H9 (cell line): ENCODE measurements at regions not wholly inside any gene's neighbourhood (a gene's known extent, or its start where the extent isn't known, plus 50 kb on each side); places are given as distances from the start of the nearest gene placed in this dataset.

Source experiments
- DNase-seq: peaks from one replicate; pipeline ENCODE4 v3.0.0-alpha.2; 2017
- H2AFZ ChIP-seq: one replicate; pipeline ENCODE4 v1.6.1; 2013; ENCODE audit warnings: mild to moderate bottlenecking, low read length, control low read depth, moderate library complexity
- H2AK5ac ChIP-seq: 2 replicates; pipeline ENCODE4 v1.6.1; 2013; ENCODE audit warnings: low read length, control low read depth, mixed read lengths; ENCODE audit not compliant: insufficient read length
- H2BK120ac ChIP-seq: one replicate; pipeline ENCODE4 v1.6.1; 2013; ENCODE audit warnings: low read depth, mild to moderate bottlenecking, low read length, control low read depth, inconsistent platforms; ENCODE audit not compliant: poor library complexity, severe bottlenecking
- H2BK12ac ChIP-seq: 2 replicates; pipeline ENCODE4 v1.6.1; 2013; ENCODE audit warnings: low read length, control low read depth, mixed read lengths, low read depth; ENCODE audit not compliant: insufficient read length
- H2BK15ac ChIP-seq: 2 replicates; pipeline ENCODE4 v1.6.1; 2013; ENCODE audit warnings: low read depth, low read length, control low read depth
- H2BK20ac ChIP-seq: one replicate; pipeline ENCODE4 v1.6.1; 2013; ENCODE audit warnings: low read depth, mild to moderate bottlenecking, low read length, control low read depth, inconsistent platforms; ENCODE audit not compliant: poor library complexity, severe bottlenecking
- H2BK5ac ChIP-seq: 2 replicates; pipeline ENCODE4 v1.6.1; 2013; ENCODE audit warnings: low read length, control low read depth, mixed read lengths; ENCODE audit not compliant: insufficient read length
- H3K14ac ChIP-seq: 2 replicates; pipeline ENCODE4 v1.6.1; 2013; ENCODE audit warnings: low read length, control low read depth; ENCODE audit not compliant: insufficient read depth
- H3K18ac ChIP-seq: 2 replicates; pipeline ENCODE4 v1.6.1; 2013; ENCODE audit warnings: low read depth, mild to moderate bottlenecking, mixed read lengths, low read length, control low read depth; ENCODE audit not compliant: insufficient read length
- H3K23ac ChIP-seq: 2 replicates; pipeline ENCODE4 v1.6.1; 2013; ENCODE audit warnings: low read length, control low read depth, mixed read lengths, low read depth; ENCODE audit not compliant: insufficient read length
- H3K23me2 ChIP-seq: 2 replicates; pipeline ENCODE4 v1.6.1; 2013; ENCODE audit warnings: low read depth, mild to moderate bottlenecking, mixed read lengths, low read length, control low read depth; ENCODE audit not compliant: insufficient read length, poor library complexity, severe bottlenecking
- H3K27ac ChIP-seq: 2 replicates; pipeline ENCODE4 v1.5.1; 2013; ENCODE audit warnings: low read length, control low read depth, mixed read lengths, low read depth; ENCODE audit not compliant: insufficient read length
- H3K27me3 ChIP-seq: 2 replicates; pipeline ENCODE4 v1.6.1; 2013; ENCODE audit warnings: low read length, control low read depth, inconsistent platforms; ENCODE audit not compliant: insufficient read depth
- H3K4ac ChIP-seq: 2 replicates; pipeline ENCODE4 v1.6.1; 2013; ENCODE audit warnings: low read depth, mild to moderate bottlenecking, control low read depth, inconsistent platforms, low read length, moderate library complexity
- H3K4me1 ChIP-seq: 2 replicates; pipeline ENCODE4 v1.6.1; 2013; ENCODE audit warnings: low read length, control low read depth, inconsistent platforms; ENCODE audit not compliant: insufficient read depth
- H3K4me2 ChIP-seq: 2 replicates; pipeline ENCODE4 v1.6.1; 2013; ENCODE audit warnings: low read length, control low read depth, mixed read lengths; ENCODE audit not compliant: insufficient read length, insufficient read depth
- H3K56ac ChIP-seq: 2 replicates; pipeline ENCODE4 v1.6.1; 2013; ENCODE audit warnings: low read depth, mild to moderate bottlenecking, mixed read lengths, low read length, control low read depth; ENCODE audit not compliant: insufficient read length
- H3K79me1 ChIP-seq: 2 replicates; pipeline ENCODE4 v1.6.1; 2013; ENCODE audit warnings: low read depth, mild to moderate bottlenecking, moderate library complexity, low read length, control low read depth, inconsistent platforms; ENCODE audit not compliant: insufficient read depth, poor library complexity, severe bottlenecking
- H3K79me2 ChIP-seq: 2 replicates; pipeline ENCODE4 v1.6.1; 2013; ENCODE audit warnings: low read length, control low read depth, inconsistent platforms; ENCODE audit not compliant: insufficient read depth
- H3K9ac ChIP-seq: 2 replicates; pipeline ENCODE4 v1.6.1; 2013; ENCODE audit warnings: low read length, control low read depth, mixed read lengths; ENCODE audit not compliant: insufficient read length; ENCODE audit errors: extremely low read depth
- H3K9me3 ChIP-seq: one replicate; pipeline ENCODE4 v1.6.1; 2013; ENCODE audit warnings: low read depth, low read length, inconsistent platforms; ENCODE audit not compliant: control insufficient read depth
- H3T11ph ChIP-seq: one replicate; pipeline ENCODE4 v1.6.1; 2013; ENCODE audit warnings: mild to moderate bottlenecking, low read length, control low read depth, inconsistent platforms
- H4K20me1 ChIP-seq: one replicate; pipeline ENCODE4 v1.6.1; 2013; ENCODE audit not compliant: control insufficient read depth, insufficient read length, insufficient read depth
- H4K5ac ChIP-seq: 2 replicates; pipeline ENCODE4 v1.6.1; 2013; ENCODE audit warnings: low read depth, mild to moderate bottlenecking, mixed read lengths, low read length, control low read depth; ENCODE audit not compliant: insufficient read length
- H4K8ac ChIP-seq: replicated peaks from 2 replicates; pipeline ENCODE4 v1.6.1; 2013; ENCODE audit warnings: low read length, control low read depth, mixed read lengths, low read depth; ENCODE audit not compliant: insufficient read length
- H4K91ac ChIP-seq: 2 replicates; pipeline ENCODE4 v1.6.1; 2013; ENCODE audit warnings: low read depth, mild to moderate bottlenecking, moderate library complexity, mixed read lengths, low read length, control low read depth; ENCODE audit not compliant: insufficient read length
- H3K27ac Mint-ChIP-seq, 3 experiments: 2 replicates in 2 of 3; 3 replicates in 1 of 3; pipeline ENCODE4 v1.8.0; 2020 to 2021; ENCODE audit warnings: mixed read lengths in 3 of 3, mild to moderate bottlenecking in 1 of 3, moderate library complexity in 1 of 3
- H3K27me3 Mint-ChIP-seq: 2 replicates; pipeline ENCODE4 v1.8.0; 2021; ENCODE audit warnings: low read depth, mild to moderate bottlenecking, moderate library complexity, mixed read lengths
- H3K36me3 Mint-ChIP-seq, 3 experiments: 2 replicates in 2 of 3; 3 replicates in 1 of 3; pipeline ENCODE4 v1.8.0; 2020 to 2021; ENCODE audit warnings: low read depth in 3 of 3, mixed read lengths in 3 of 3; ENCODE audit not compliant: insufficient read depth in 1 of 3
- H3K4me1 Mint-ChIP-seq, 2 experiments: 2 replicates each; pipeline ENCODE4 v1.8.0; 2020; ENCODE audit warnings: mixed read lengths in 2 of 2
- H3K4me3 Mint-ChIP-seq, 2 experiments: 2 replicates in 1 of 2; 3 replicates in 1 of 2; pipeline ENCODE4 v1.8.0; 2020 to 2021; ENCODE audit warnings: mild to moderate bottlenecking in 2 of 2, mixed read lengths in 2 of 2, moderate library complexity in 1 of 2
- H3K9me3 Mint-ChIP-seq, 2 experiments: 2 replicates in 1 of 2; 3 replicates in 1 of 2; pipeline ENCODE4 v1.8.0; 2020; ENCODE audit warnings: mild to moderate bottlenecking in 2 of 2, mixed read lengths in 2 of 2, moderate library complexity in 1 of 2
- CTCF ChIP-seq: fragments of 200-600 bp; sonication (generic); conservative IDR thresholded peaks from 3 replicates; pipeline ENCODE4 v1.8.0; 2021; ENCODE audit warnings: antibody characterized with exemption, mild to moderate bottlenecking
- WGBS: extraction: QIAGEN DNeasy Blood & Tissue Kit; methylation state at CpG from one replicate; pipeline ENCODE4 v1.1.7; 2013; ENCODE audit warnings: missing lambda C conversion rate, low lambda C conversion rate, mixed read lengths; ENCODE audit not compliant: insufficient read length; ENCODE audit errors: extremely low coverage; 5-methylcytosine and 5-hydroxymethylcytosine counted together

- Histone ChIP-seq H3K56ac (no peak overlapping the region), H4K8ac (no peak overlapping the region), H3T11ph (no peak overlapping the region), H2BK5ac (no peak overlapping the region), H3K27me3 (no peaks in the 10 kb centered on the region), H2BK20ac (no peak overlapping the region), H3K9ac (no peak overlapping the region), H2BK120ac (no peak overlapping the region), H3K79me2 (no peaks in the 10 kb centered on the region), H4K5ac (no peak overlapping the region), H3K27ac (no peak overlapping the region), H3K9me3 (no peaks in the 10 kb centered on the region), H2AK5ac (no peak overlapping the region), H3K4ac (no peak overlapping the region), H2BK12ac (no peak overlapping the region), H3K14ac (no peak overlapping the region), H3K23me2 (no peaks in the 10 kb centered on the region), H2AFZ (no peak overlapping the region), H3K4me2 (no peak overlapping the region), H3K18ac (no peak overlapping the region), H2BK15ac (no peak overlapping the region), H3K79me1 (no peaks in the 10 kb centered on the region), H4K91ac (no peak overlapping the region), H4K20me1 (no peaks in the 10 kb centered on the region), H3K23ac (no peak overlapping the region), H3K4me1 (no peaks in the 10 kb centered on the region)
- DNase-seq = no peak
- H3K36me3 Mint-ChIP-seq = peaks cover 0 to 11% (median 2%) of the 10 kb centered on the region in 3 experiments; a peak in 4 of 7 replicates
- peaks cover 6 to 15% of the 10 kb centered on the region in 2 experiments for H3K9me3 Mint-ChIP-seq
- H3K4me3 Mint-ChIP-seq = no peak overlapping the region
- no peaks in the 10 kb centered on the region for H3K4me1 Mint-ChIP-seq
- TF ChIP-seq CTCF = no peak
- H3K27ac Mint-ChIP-seq = no peak overlapping the region
- H3K27me3 Mint-ChIP-seq = peaks cover 7% of the 10 kb centered on the region
- WGBS = no CpG with 5 or more reads among the region's 4 CpGs
These were observed 350.9 kb downstream of the SMOC2 start for GRCh38 chr6:168791917-168792316.
